ENCODE measurements at regions not wholly inside any gene's neighbourhood (a gene's known extent, or its start where the extent isn't known, plus 50 kb on each side); places are given as distances from the start of the nearest gene placed in this dataset.

DNA sequence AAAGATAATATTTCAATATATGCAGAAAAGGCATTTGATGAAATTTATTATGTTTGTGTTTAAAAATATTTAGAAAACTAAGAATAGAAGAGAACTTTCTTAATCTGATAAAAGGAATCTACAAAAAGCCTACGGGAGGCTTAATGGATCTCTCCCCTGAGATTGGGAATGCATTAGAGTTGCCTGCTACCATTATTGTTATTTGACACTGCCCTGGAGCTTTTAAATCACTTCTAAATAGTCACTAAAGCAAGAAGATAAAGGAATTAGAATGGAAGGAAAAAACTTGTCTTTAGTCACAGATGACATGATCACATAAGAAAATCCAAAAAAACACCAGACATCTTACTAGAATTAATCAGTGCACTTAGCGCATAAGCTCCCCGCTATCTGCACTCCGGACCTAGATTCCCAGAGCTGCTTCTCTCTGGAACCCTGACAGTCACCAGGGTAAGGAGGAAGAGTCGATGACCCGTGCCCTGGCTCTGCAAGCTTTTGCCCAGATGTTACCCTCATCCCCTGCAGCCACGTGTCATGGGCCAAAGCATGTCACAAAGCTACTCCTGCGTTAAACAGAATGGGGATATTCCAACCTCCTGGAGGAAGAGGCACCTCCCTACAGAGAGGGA lies 97.1 kb downstream of the MINAR1 start:
- TF ChIP-seq TEAD4 (IDR thresholded peaks at IDR 0.05) = no peak
- no peak for TF ChIP-seq EGR1 (IDR thresholded peaks at IDR 0.05)
- no peak for TF ChIP-seq ZBTB7A (IDR thresholded peaks at IDR 0.05; ENCODE audit: low read depth)
- TF ChIP-seq, protein P1, sequence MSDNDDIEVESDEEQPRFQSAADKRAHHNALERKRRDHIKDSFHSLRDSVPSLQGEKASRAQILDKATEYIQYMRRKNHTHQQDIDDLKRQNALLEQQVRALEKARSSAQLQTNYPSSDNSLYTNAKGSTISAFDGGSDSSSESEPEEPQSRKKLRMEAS (IDR thresholded peaks at IDR 0.05) = no peak
- TF ChIP-seq, protein P2, sequence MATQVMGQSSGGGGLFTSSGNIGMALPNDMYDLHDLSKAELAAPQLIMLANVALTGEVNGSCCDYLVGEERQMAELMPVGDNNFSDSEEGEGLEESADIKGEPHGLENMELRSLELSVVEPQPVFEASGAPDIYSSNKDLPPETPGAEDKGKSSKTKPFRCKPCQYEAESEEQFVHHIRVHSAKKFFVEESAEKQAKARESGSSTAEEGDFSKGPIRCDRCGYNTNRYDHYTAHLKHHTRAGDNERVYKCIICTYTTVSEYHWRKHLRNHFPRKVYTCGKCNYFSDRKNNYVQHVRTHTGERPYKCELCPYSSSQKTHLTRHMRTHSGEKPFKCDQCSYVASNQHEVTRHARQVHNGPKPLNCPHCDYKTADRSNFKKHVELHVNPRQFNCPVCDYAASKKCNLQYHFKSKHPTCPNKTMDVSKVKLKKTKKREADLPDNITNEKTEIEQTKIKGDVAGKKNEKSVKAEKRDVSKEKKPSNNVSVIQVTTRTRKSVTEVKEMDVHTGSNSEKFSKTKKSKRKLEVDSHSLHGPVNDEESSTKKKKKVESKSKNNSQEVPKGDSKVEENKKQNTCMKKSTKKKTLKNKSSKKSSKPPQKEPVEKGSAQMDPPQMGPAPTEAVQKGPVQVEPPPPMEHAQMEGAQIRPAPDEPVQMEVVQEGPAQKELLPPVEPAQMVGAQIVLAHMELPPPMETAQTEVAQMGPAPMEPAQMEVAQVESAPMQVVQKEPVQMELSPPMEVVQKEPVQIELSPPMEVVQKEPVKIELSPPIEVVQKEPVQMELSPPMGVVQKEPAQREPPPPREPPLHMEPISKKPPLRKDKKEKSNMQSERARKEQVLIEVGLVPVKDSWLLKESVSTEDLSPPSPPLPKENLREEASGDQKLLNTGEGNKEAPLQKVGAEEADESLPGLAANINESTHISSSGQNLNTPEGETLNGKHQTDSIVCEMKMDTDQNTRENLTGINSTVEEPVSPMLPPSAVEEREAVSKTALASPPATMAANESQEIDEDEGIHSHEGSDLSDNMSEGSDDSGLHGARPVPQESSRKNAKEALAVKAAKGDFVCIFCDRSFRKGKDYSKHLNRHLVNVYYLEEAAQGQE (IDR thresholded peaks at IDR 0.05; ENCODE audit: low read depth) = no peak
- no peak for TF ChIP-seq CEBPB (IDR thresholded peaks at IDR 0.05)
- no peak for TF ChIP-seq NFIC (IDR thresholded peaks at IDR 0.05)
- TF ChIP-seq RAD21 (IDR thresholded peaks at IDR 0.05; ENCODE audit: low read depth) = no peak
- no peak for TF ChIP-seq YY1 (IDR thresholded peaks at IDR 0.05; ENCODE audit: low read depth)
- no peak for TF ChIP-seq FOXM1 (IDR thresholded peaks at IDR 0.05; ENCODE audit: borderline replicate concordance, low read depth)
- TF ChIP-seq, protein P3, sequence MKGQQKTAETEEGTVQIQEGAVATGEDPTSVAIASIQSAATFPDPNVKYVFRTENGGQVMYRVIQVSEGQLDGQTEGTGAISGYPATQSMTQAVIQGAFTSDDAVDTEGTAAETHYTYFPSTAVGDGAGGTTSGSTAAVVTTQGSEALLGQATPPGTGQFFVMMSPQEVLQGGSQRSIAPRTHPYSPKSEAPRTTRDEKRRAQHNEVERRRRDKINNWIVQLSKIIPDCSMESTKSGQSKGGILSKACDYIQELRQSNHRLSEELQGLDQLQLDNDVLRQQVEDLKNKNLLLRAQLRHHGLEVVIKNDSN (IDR thresholded peaks at IDR 0.05) = no peak
- no peak for TF ChIP-seq TCF12 (IDR thresholded peaks at IDR 0.05; ENCODE audit: low read depth)
- TF ChIP-seq EP300 (IDR thresholded peaks at IDR 0.05; ENCODE audit: borderline replicate concordance) = no peak
- TF ChIP-seq TAF1 (IDR thresholded peaks at IDR 0.05; ENCODE audit: low read depth) = no peak

DNA sequence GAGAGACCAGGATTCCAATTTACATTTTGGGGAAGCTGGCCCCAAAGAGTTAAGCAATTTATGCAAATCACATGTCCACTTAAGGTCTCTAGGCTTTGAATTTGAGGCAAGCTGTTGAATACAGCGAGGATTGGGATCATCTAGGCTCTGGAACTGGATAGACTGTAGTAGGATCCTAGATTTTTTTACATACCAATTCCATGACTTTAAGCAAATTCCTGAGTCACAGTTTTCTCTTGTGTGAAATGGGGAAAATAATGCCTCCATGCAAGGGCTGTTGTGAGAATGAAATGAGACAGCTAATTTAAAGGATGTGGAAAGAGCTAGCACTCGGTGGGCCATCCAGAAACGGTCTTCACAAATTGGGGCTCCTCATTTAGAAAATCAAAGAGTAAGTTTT lies 103.4 kb downstream of the MINAR1 start:
- no peak for TF ChIP-seq EGR1 (IDR thresholded peaks at IDR 0.05)
- no peak for TF ChIP-seq CEBPB (IDR thresholded peaks at IDR 0.05)
- TF ChIP-seq, protein P3 (IDR thresholded peaks at IDR 0.05) = no peak

DNA sequence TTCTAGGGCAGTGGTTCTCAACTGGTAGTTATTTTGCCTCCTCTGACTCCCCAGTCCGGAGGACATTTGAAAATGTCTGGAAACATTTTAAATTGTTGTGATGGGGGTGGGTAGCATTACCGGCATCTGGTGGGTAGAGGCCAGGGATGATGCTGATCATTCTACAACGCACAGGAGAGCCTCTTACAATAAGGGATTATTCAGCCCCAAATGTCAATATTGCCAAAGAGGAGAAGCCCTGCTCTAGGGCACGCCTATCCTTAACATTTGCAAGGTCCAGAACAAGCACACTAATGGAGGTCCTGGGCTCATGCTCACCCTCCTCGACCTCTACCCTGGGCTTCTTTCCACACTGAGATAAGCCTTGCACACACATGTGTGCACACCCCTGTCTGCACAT lies 106.4 kb downstream of the MINAR1 start:
- TF ChIP-seq, protein P1 (IDR thresholded peaks at IDR 0.05) = no peak
- TF ChIP-seq YY1 (IDR thresholded peaks at IDR 0.05; ENCODE audit: low read depth) (no peak), RAD21 (IDR thresholded peaks at IDR 0.05; ENCODE audit: low read depth) (no peak), TAF1 (IDR thresholded peaks at IDR 0.05; ENCODE audit: low read depth) (no peak), FOXM1 (IDR thresholded peaks at IDR 0.05; ENCODE audit: borderline replicate concordance, low read depth) (no peak), EGR1 (IDR thresholded peaks at IDR 0.05) (no peak), TEAD4 (IDR thresholded peaks at IDR 0.05) (no peak), CEBPB (IDR thresholded peaks at IDR 0.05) (no peak), CREB1 (IDR thresholded peaks at IDR 0.05; ENCODE audit: low read depth) (no peak), NFIC (IDR thresholded peaks at IDR 0.05) (no peak), ZBTB7A (IDR thresholded peaks at IDR 0.05; ENCODE audit: low read depth) (no peak), TCF12 (IDR thresholded peaks at IDR 0.05; ENCODE audit: low read depth) (no peak), EP300 (IDR thresholded peaks at IDR 0.05; ENCODE audit: borderline replicate concordance) (no peak)
- TF ChIP-seq, protein P2 (IDR thresholded peaks at IDR 0.05; ENCODE audit: low read depth) = no peak
- TF ChIP-seq, protein P3 (IDR thresholded peaks at IDR 0.05) = no peak

DNA sequence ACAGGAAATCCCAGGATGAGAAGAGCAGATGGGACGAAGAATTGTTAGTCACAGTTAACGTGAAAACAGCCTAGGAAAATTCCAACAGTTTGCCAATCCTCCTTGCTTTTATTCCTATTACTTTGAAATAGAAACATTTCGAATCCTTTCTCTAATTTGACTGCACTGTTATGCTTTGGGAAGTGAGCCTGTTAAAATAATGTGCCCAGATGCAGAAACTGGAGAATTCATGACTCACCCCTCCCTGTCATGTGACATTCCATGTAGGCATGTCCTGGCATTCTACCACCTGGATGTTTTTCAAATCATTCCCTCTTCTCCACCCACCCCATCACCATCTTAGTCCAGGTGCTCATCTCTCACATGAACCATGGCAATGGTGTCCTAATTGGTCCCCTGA lies 107.3 kb downstream of the MINAR1 start:
- TF ChIP-seq, protein P2 (IDR thresholded peaks at IDR 0.05; ENCODE audit: low read depth) = no peak
- TF ChIP-seq NFIC (IDR thresholded peaks at IDR 0.05) = no peak
- TF ChIP-seq FOXM1 (IDR thresholded peaks at IDR 0.05; ENCODE audit: borderline replicate concordance, low read depth) = no peak
- TF ChIP-seq YY1 (IDR thresholded peaks at IDR 0.05; ENCODE audit: low read depth) = no peak
- TF ChIP-seq TEAD4 (IDR thresholded peaks at IDR 0.05) = no peak
- no peak for TF ChIP-seq TCF12 (IDR thresholded peaks at IDR 0.05; ENCODE audit: low read depth)
- no peak for TF ChIP-seq ZBTB7A (IDR thresholded peaks at IDR 0.05; ENCODE audit: low read depth)
- TF ChIP-seq CREB1 (IDR thresholded peaks at IDR 0.05; ENCODE audit: low read depth) = no peak
- no peak for TF ChIP-seq TAF1 (IDR thresholded peaks at IDR 0.05; ENCODE audit: low read depth)
- TF ChIP-seq, protein P3 (IDR thresholded peaks at IDR 0.05) = no peak
- TF ChIP-seq CEBPB (IDR thresholded peaks at IDR 0.05) = no peak
- TF ChIP-seq EP300 (IDR thresholded peaks at IDR 0.05; ENCODE audit: borderline replicate concordance) = no peak
- TF ChIP-seq, protein P1 (IDR thresholded peaks at IDR 0.05) = no peak
- TF ChIP-seq EGR1 (IDR thresholded peaks at IDR 0.05) = no peak
- no peak for TF ChIP-seq RAD21 (IDR thresholded peaks at IDR 0.05; ENCODE audit: low read depth)

Data from Ishikawa (cell line).